Adrenal gland (tissue), 9 donors: ENCODE measurements at regions not wholly inside any gene's neighbourhood (a gene's known extent, or its start where the extent isn't known, plus 50 kb on each side); places are given as distances from the start of the nearest gene placed in this dataset.

Source experiments
- DNase-seq, 7 donors: peaks; one replicate each; pipeline ENCODE4 v3.0.0-alpha.2; 2019 to 2020
- H3K27ac ChIP-seq, 5 donors: fragments of 200-600 bp; sonication (generic) in 4 of 5; 1 replicate in 3 of 5; 2 replicates in 2 of 5; pipeline versions ENCODE4 v1.5.1 to v1.8.0; 2016 to 2020; ENCODE audit warnings: mild to moderate bottlenecking in 1 of 5
- H3K27me3 ChIP-seq: fragments of 200-600 bp; 2 replicates; pipeline ENCODE4 v1.8.0; 2021
- H3K36me3 ChIP-seq, 2 donors: fragments of 200-600 bp; replicated peaks in 1 of 2; 1 replicate in 1 of 2; 2 replicates in 1 of 2; pipeline versions ENCODE4 v1.5.1 to v1.8.0; 2018 to 2022
- H3K4me1 ChIP-seq, 2 donors: fragments of 200-600 bp; replicated peaks in 1 of 2; 1 replicate in 1 of 2; 2 replicates in 1 of 2; pipeline versions ENCODE4 v1.5.1 to v1.8.0; 2018 to 2021
- H3K4me3 ChIP-seq, 4 donors: fragments of 200-600 bp; sonication (generic) in 3 of 4; one replicate each; pipeline ENCODE4 v1.5.1; 2016 to 2018
- H3K9me3 ChIP-seq, 3 donors: fragments of 200-600 bp; sonication (generic) in 1 of 3; replicated peaks in 1 of 3; 1 replicate in 2 of 3; 2 replicates in 1 of 3; pipeline versions ENCODE4 v1.5.1 to v1.8.0; 2016 to 2021
- CTCF ChIP-seq, 6 experiments: fragments of 450-650 bp in 4 of 6; fragments of 200-600 bp in 2 of 6; sonication (generic) in 1 of 6; IDR thresholded peaks; 1 replicate in 5 of 6; 2 replicates in 1 of 6; pipeline versions ENCODE4 v1.5.1 to v1.8.0; 2016 to 2021; ENCODE audit warnings: antibody characterized with exemption in 6 of 6, mild to moderate bottlenecking in 2 of 6, moderate library complexity in 1 of 6
- POLR2A ChIP-seq, 2 donors: fragments of 450-650 bp; IDR thresholded peaks; one replicate each; pipeline ENCODE4 v1.6.1; 2017; ENCODE audit warnings: antibody characterized with exemption in 2 of 2, mild to moderate bottlenecking in 2 of 2, moderate library complexity in 1 of 2
- WGBS, 4 donors: extraction: QIAGEN DNeasy Blood & Tissue Kit in 2 of 4; methylation state at CpG; one replicate each; pipeline versions ENCODE4 v1.1.5 to v1.1.7; 2013 to 2017; 5-methylcytosine and 5-hydroxymethylcytosine counted together
- intact Hi-C, 2 donors: fragments of 100-400 bp; cut with DNase I; formaldehyde crosslinking; loops; one replicate each; pipeline versions ENCODE4 v1.14.1 to v1.15.0; 2022 to 2023
- donor health status: healthy with polysubstance abuse.
- donor health status: Bipolar disorder and iron deficiency.
- donor health status: DM: yes; HTN: yes; CAD: no.
- donor health status: DM: no; HTN: no; CAD: no.
- donor health status: DM: no; HTN: no; CAD: no.

- WGBS, 4 donors = 90 to 95% (median 91%) methylated on average over 5 of the region's 5 CpGs
- Histone ChIP-seq H3K4me3 (no peak overlapping the region), H3K27ac (no peak overlapping the region), H3K4me1 (no peaks in the 10 kb centered on the region), H3K36me3 (no peaks in the 10 kb centered on the region), H3K9me3 (no peaks in the 10 kb centered on the region), H3K27me3 (no peaks in the 10 kb centered on the region)
- intact Hi-C loops = no loop called here
- TF ChIP-seq POLR2A (IDR thresholded peaks at IDR 0.05) (no peak), CTCF (IDR thresholded peaks at IDR 0.05) (no peak)
- DNase-seq = no peak
These were observed 202.4 kb downstream of the C16orf95 start for GRCh38 chr16:87114832-87115231.

GRCh38 chr16:87115646-87116045 lies 201.5 kb downstream of the C16orf95 start:
- DNase-seq = no peak
- Histone ChIP-seq H3K36me3 (no peaks in the 10 kb centered on the region), H3K27me3 (no peaks in the 10 kb centered on the region), H3K9me3 (no peaks in the 10 kb centered on the region), H3K27ac (no peak overlapping the region), H3K4me3 (no peak overlapping the region), H3K4me1 (no peaks in the 10 kb centered on the region)
- TF ChIP-seq CTCF (IDR thresholded peaks at IDR 0.05) = no peak
- 93 to 97% (median 94%) methylated on average over 6 of the region's 6 CpGs for WGBS, 4 donors
- intact Hi-C loops = no loop called here

GRCh38 chr16:87117936-87118335 lies 199.3 kb downstream of the C16orf95 start:
- WGBS, 4 donors = 61 to 84% (median 67%) methylated on average over 11 to 12 of the region's 12 CpGs
- intact Hi-C loops = no loop called here
- H3K36me3 ChIP-seq = no peaks in the 10 kb centered on the region
- no peak overlapping the region for H3K27ac ChIP-seq
- no peak for TF ChIP-seq POLR2A (IDR thresholded peaks at IDR 0.05)
- no peak for TF ChIP-seq CTCF (IDR thresholded peaks at IDR 0.05)
- no peaks in the 10 kb centered on the region for H3K4me1 ChIP-seq
- no peak overlapping the region for H3K4me3 ChIP-seq
- no peaks in the 10 kb centered on the region for H3K27me3 ChIP-seq
- DNase-seq = no peak
- H3K9me3 ChIP-seq = no peaks in the 10 kb centered on the region

GRCh38 chr16:87119168-87119567 lies 198.0 kb downstream of the C16orf95 start:
- 78 to 93% (median 86%) methylated on average over 2 of the region's 2 CpGs for WGBS, 4 donors
- intact Hi-C loops = no loop called here
- peaks cover 3 to 5% of the 10 kb centered on the region in 2 donors for H3K4me1 ChIP-seq
- no peaks in the 10 kb centered on the region for H3K9me3 ChIP-seq
- no peak overlapping the region for H3K27ac ChIP-seq
- H3K27me3 ChIP-seq = no peaks in the 10 kb centered on the region
- TF ChIP-seq CTCF (IDR thresholded peaks at IDR 0.05) = no peak
- no peak for TF ChIP-seq POLR2A (IDR thresholded peaks at IDR 0.05)
- DNase-seq = no peak
- H3K36me3 ChIP-seq = no peaks in the 10 kb centered on the region
- no peak overlapping the region for H3K4me3 ChIP-seq
